HPDE6-E6E7 (cell line): ENCODE measurements at regions not wholly inside any gene's neighbourhood (a gene's known extent, or its start where the extent isn't known, plus 50 kb on each side); places are given as distances from the start of the nearest gene placed in this dataset.

ENCODE experiments used
- DNase-seq: peaks from one replicate; pipeline ENCODE4 v3.0.0; 2011; ENCODE audit warnings: missing footprints; ENCODE audit errors: extremely low spot score

- DNase-seq = no peak
These were observed 431.1 kb downstream of the TFAP2B start for GRCh38 chr6:51249798-51250197.

- no peak for DNase-seq
These were observed 431.6 kb downstream of the TFAP2B start for GRCh38 chr6:51250317-51250716.

GRCh38 chr6:51257938-51258337 is 439.3 kb downstream of the TFAP2B start:
- no peak for DNase-seq

- no peak for DNase-seq
These were observed 441.3 kb downstream of the TFAP2B start for GRCh38 chr6:51260003-51260402.

- no peak for DNase-seq
These were observed 443.0 kb downstream of the TFAP2B start for GRCh38 chr6:51261691-51262090.

GRCh38 chr6:51265426-51265825 is 446.8 kb downstream of the TFAP2B start:
- no peak for DNase-seq

- no peak for DNase-seq
These were observed 447.9 kb downstream of the TFAP2B start for GRCh38 chr6:51266604-51267003.

GRCh38 chr6:51268666-51269065 is 450.0 kb downstream of the TFAP2B start:
- no peak for DNase-seq

GRCh38 chr6:51269876-51270275 is 451.2 kb downstream of the TFAP2B start:
- DNase-seq = no peak

- DNase-seq = no peak
These were observed 452.9 kb downstream of the TFAP2B start for GRCh38 chr6:51271615-51272014.

- DNase-seq = no peak
These were observed 454.7 kb downstream of the TFAP2B start for GRCh38 chr6:51273228-51273961.

GRCh38 chr6:51277474-51277873 is 458.8 kb downstream of the TFAP2B start:
- no peak for DNase-seq

- DNase-seq = no peak
These were observed 463.4 kb downstream of the TFAP2B start for GRCh38 chr6:51282026-51282425.

GRCh38 chr6:51283723-51284355 is 465.2 kb downstream of the TFAP2B start:
- no peak for DNase-seq

- no peak for DNase-seq
These were observed 467.2 kb downstream of the TFAP2B start for GRCh38 chr6:51285876-51286275.

- no peak for DNase-seq
These were observed 470.4 kb downstream of the TFAP2B start for GRCh38 chr6:51289041-51289440.

GRCh38 chr6:51292659-51293058 is 474.0 kb downstream of the TFAP2B start:
- DNase-seq = no peak

GRCh38 chr6:51299621-51300380 is 481.1 kb downstream of the TFAP2B start:
- peak; percentile 7 for DNase-seq

GRCh38 chr6:51300510-51300909 is 481.8 kb downstream of the TFAP2B start:
- no peak for DNase-seq

- no peak for DNase-seq
These were observed 483.3 kb downstream of the TFAP2B start for GRCh38 chr6:51301962-51302361.

- DNase-seq = no peak
These were observed 483.8 kb downstream of the TFAP2B start for GRCh38 chr6:51302431-51302830.

GRCh38 chr6:51303338-51303737 is 484.7 kb downstream of the TFAP2B start:
- DNase-seq = no peak

GRCh38 chr6:51314965-51315364 is 496.3 kb downstream of the TFAP2B start:
- DNase-seq = no peak
